ENCODE measurements at regions not wholly inside any gene's neighbourhood (a gene's known extent, or its start where the extent isn't known, plus 50 kb on each side); places are given as distances from the start of the nearest gene placed in this dataset.

DNA sequence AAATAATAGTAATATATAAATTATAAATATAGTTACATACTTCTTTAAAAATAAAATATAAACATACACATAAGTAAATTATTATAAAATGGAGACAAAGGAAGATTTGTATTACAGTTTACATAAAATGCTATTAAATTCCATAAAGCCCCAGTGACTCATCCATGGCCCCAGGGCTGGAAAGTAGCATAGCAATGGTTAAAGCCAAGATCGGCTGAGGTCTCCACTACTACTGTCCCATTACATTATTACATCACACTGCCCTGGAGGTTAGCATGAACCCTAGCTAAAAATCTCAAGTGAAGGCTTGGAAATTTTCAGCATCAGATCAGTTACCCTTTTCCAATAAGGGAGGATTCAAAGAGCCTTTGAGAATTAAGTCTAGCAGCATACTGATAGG lies 936.2 kb downstream of the DSC3 start:
- TF ChIP-seq, protein P1, sequence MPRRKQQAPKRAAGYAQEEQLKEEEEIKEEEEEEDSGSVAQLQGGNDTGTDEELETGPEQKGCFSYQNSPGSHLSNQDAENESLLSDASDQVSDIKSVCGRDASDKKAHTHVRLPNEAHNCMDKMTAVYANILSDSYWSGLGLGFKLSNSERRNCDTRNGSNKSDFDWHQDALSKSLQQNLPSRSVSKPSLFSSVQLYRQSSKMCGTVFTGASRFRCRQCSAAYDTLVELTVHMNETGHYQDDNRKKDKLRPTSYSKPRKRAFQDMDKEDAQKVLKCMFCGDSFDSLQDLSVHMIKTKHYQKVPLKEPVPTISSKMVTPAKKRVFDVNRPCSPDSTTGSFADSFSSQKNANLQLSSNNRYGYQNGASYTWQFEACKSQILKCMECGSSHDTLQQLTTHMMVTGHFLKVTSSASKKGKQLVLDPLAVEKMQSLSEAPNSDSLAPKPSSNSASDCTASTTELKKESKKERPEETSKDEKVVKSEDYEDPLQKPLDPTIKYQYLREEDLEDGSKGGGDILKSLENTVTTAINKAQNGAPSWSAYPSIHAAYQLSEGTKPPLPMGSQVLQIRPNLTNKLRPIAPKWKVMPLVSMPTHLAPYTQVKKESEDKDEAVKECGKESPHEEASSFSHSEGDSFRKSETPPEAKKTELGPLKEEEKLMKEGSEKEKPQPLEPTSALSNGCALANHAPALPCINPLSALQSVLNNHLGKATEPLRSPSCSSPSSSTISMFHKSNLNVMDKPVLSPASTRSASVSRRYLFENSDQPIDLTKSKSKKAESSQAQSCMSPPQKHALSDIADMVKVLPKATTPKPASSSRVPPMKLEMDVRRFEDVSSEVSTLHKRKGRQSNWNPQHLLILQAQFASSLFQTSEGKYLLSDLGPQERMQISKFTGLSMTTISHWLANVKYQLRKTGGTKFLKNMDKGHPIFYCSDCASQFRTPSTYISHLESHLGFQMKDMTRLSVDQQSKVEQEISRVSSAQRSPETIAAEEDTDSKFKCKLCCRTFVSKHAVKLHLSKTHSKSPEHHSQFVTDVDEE (CRISPR knock-in tag; IDR thresholded peaks at IDR 0.05) = no peak
- TF ChIP-seq SNAI2 (CRISPR knock-in tag; IDR thresholded peaks at IDR 0.05) (no peak), CSDC2 (CRISPR knock-in tag; IDR thresholded peaks at IDR 0.05) (no peak), ISL1 (CRISPR knock-in tag; IDR thresholded peaks at IDR 0.05) (no peak), ZC3H10 (CRISPR knock-in tag; IDR thresholded peaks at IDR 0.05) (no peak), ARNTL (CRISPR knock-in tag; IDR thresholded peaks at IDR 0.05; ENCODE audit: borderline replicate concordance, low read depth) (no peak), RARB (CRISPR knock-in tag; IDR thresholded peaks at IDR 0.05) (no peak), BACH2 (CRISPR knock-in tag; IDR thresholded peaks at IDR 0.05; ENCODE audit: borderline replicate concordance) (no peak), PPARA (CRISPR knock-in tag; IDR thresholded peaks at IDR 0.05; ENCODE audit: borderline replicate concordance) (no peak), ZNF8 (CRISPR knock-in tag; IDR thresholded peaks at IDR 0.05) (no peak), ZNF565 (CRISPR knock-in tag; conservative IDR thresholded peaks at IDR 0.05; ENCODE audit: low read depth) (no peak), ZFP30 (CRISPR knock-in tag; IDR thresholded peaks at IDR 0.05) (no peak), OSR1 (CRISPR knock-in tag; IDR thresholded peaks at IDR 0.05) (no peak), ESRRG (CRISPR knock-in tag; IDR thresholded peaks at IDR 0.05) (no peak), ZFP3 (CRISPR knock-in tag; IDR thresholded peaks at IDR 0.05) (no peak), ZNF70 (CRISPR knock-in tag; IDR thresholded peaks at IDR 0.05) (no peak)
- TF ChIP-seq, protein P2, sequence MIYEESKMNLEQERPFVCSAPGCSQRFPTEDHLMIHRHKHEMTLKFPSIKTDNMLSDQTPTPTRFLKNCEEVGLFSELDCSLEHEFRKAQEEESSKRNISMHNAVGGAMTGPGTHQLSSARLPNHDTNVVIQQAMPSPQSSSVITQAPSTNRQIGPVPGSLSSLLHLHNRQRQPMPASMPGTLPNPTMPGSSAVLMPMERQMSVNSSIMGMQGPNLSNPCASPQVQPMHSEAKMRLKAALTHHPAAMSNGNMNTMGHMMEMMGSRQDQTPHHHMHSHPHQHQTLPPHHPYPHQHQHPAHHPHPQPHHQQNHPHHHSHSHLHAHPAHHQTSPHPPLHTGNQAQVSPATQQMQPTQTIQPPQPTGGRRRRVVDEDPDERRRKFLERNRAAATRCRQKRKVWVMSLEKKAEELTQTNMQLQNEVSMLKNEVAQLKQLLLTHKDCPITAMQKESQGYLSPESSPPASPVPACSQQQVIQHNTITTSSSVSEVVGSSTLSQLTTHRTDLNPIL (CRISPR knock-in tag; IDR thresholded peaks at IDR 0.05; ENCODE audit: low read depth) = no peak
- TF ChIP-seq, protein P3, sequence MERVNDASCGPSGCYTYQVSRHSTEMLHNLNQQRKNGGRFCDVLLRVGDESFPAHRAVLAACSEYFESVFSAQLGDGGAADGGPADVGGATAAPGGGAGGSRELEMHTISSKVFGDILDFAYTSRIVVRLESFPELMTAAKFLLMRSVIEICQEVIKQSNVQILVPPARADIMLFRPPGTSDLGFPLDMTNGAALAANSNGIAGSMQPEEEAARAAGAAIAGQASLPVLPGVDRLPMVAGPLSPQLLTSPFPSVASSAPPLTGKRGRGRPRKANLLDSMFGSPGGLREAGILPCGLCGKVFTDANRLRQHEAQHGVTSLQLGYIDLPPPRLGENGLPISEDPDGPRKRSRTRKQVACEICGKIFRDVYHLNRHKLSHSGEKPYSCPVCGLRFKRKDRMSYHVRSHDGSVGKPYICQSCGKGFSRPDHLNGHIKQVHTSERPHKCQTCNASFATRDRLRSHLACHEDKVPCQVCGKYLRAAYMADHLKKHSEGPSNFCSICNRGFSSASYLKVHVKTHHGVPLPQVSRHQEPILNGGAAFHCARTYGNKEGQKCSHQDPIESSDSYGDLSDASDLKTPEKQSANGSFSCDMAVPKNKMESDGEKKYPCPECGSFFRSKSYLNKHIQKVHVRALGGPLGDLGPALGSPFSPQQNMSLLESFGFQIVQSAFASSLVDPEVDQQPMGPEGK (CRISPR knock-in tag; IDR thresholded peaks at IDR 0.05; ENCODE audit: borderline replicate concordance) = no peak
- TF ChIP-seq, protein P4, sequence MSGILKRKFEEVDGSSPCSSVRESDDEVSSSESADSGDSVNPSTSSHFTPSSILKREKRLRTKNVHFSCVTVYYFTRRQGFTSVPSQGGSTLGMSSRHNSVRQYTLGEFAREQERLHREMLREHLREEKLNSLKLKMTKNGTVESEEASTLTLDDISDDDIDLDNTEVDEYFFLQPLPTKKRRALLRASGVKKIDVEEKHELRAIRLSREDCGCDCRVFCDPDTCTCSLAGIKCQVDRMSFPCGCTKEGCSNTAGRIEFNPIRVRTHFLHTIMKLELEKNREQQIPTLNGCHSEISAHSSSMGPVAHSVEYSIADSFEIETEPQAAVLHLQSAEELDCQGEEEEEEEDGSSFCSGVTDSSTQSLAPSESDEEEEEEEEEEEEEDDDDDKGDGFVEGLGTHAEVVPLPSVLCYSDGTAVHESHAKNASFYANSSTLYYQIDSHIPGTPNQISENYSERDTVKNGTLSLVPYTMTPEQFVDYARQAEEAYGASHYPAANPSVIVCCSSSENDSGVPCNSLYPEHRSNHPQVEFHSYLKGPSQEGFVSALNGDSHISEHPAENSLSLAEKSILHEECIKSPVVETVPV (CRISPR knock-in tag; IDR thresholded peaks at IDR 0.05) = no peak
- TF ChIP-seq, protein P5, sequence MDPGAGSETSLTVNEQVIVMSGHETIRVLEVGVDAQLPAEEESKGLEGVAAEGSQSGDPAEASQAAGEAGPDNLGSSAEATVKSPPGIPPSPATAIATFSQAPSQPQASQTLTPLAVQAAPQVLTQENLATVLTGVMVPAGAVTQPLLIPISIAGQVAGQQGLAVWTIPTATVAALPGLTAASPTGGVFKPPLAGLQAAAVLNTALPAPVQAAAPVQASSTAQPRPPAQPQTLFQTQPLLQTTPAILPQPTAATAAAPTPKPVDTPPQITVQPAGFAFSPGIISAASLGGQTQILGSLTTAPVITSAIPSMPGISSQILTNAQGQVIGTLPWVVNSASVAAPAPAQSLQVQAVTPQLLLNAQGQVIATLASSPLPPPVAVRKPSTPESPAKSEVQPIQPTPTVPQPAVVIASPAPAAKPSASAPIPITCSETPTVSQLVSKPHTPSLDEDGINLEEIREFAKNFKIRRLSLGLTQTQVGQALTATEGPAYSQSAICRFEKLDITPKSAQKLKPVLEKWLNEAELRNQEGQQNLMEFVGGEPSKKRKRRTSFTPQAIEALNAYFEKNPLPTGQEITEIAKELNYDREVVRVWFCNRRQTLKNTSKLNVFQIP (CRISPR knock-in tag; IDR thresholded peaks at IDR 0.05; ENCODE audit: borderline replicate concordance, low read depth) = no peak
- no peak for ATAC-seq

DNA sequence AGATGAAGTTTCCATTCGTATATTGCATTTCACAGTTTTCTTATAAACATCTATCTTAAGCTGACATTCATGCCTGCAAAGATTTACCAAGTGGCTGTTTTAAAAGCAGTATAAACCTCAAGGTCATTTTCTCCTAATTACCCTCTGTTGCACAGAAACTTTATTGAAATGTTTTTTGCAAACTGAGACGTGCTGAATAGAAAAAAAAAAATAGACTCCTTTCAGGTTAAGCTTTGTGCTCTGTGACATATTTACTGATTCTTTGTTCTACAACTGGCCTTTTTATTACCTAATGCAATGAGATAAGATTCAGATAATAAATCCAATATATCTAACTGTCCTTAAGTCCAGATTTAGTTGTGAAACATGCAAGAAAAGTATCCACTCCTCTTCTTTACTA lies 938.7 kb downstream of the DSC3 start:
- TF ChIP-seq, protein P2 (CRISPR knock-in tag; IDR thresholded peaks at IDR 0.05; ENCODE audit: low read depth) = no peak
- TF ChIP-seq ZNF8 (CRISPR knock-in tag; IDR thresholded peaks at IDR 0.05) = no peak
- no peak for TF ChIP-seq TOX (CRISPR knock-in tag; IDR thresholded peaks at IDR 0.05; ENCODE audit: borderline replicate concordance)
- no peak for TF ChIP-seq OSR1 (CRISPR knock-in tag; IDR thresholded peaks at IDR 0.05)
- no peak for TF ChIP-seq ZC3H10 (CRISPR knock-in tag; IDR thresholded peaks at IDR 0.05)
- ATAC-seq = no peak

Measured in SK-N-SH treated with all-trans-retinoic acid at 6 μM for 48 hours (cell line).